ENCODE measurements at regions not wholly inside any gene's neighbourhood (a gene's known extent, or its start where the extent isn't known, plus 50 kb on each side); places are given as distances from the start of the nearest gene placed in this dataset.

- Histone ChIP-seq H3K4me3 (ENCODE audit: low read length in 3 of 3) (no peak overlapping the region), H3K27ac (ENCODE audit: low read depth in 2 of 2, low read length in 2 of 2) (no peak overlapping the region), H3K9me3 (ENCODE audit: control insufficient read depth in 2 of 3, insufficient read depth in 1 of 3, low read length in 3 of 3) (no peaks in the 10 kb centered on the region), H3K27me3 (ENCODE audit: control insufficient read depth, insufficient read depth, low read length) (no peaks in the 10 kb centered on the region), H3K9ac (ENCODE audit: low read length in 3 of 3) (no peak overlapping the region), H3K36me3 (ENCODE audit: control insufficient read depth in 2 of 3, insufficient read depth in 3 of 3, low read length in 3 of 3) (no peaks in the 10 kb centered on the region), H3K4me1 (ENCODE audit: control insufficient read depth in 2 of 3, insufficient read depth in 2 of 3, low read depth in 1 of 3, low read length in 3 of 3) (peaks cover 0 to 2% (median 0%) of the 10 kb centered on the region in 3 donors)
- no peak for FAIRE-seq
- TF ChIP-seq, protein P1, sequence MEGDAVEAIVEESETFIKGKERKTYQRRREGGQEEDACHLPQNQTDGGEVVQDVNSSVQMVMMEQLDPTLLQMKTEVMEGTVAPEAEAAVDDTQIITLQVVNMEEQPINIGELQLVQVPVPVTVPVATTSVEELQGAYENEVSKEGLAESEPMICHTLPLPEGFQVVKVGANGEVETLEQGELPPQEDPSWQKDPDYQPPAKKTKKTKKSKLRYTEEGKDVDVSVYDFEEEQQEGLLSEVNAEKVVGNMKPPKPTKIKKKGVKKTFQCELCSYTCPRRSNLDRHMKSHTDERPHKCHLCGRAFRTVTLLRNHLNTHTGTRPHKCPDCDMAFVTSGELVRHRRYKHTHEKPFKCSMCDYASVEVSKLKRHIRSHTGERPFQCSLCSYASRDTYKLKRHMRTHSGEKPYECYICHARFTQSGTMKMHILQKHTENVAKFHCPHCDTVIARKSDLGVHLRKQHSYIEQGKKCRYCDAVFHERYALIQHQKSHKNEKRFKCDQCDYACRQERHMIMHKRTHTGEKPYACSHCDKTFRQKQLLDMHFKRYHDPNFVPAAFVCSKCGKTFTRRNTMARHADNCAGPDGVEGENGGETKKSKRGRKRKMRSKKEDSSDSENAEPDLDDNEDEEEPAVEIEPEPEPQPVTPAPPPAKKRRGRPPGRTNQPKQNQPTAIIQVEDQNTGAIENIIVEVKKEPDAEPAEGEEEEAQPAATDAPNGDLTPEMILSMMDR (IDR thresholded peaks at IDR 0.05; ENCODE audit: borderline replicate concordance, extremely low read depth, insufficient read depth), result no peak
- intact Hi-C loops (cut with DNase I), result no loop called here
- peak in 1 of 5 donors; percentile 28 for DNase-seq
Observed at GRCh38 chr11:106473089-106473722, 395.7 kb downstream of the AASDHPPT start.

- intact Hi-C loops (cut with DNase I), result no loop called here
- Histone ChIP-seq H3K4me1 (ENCODE audit: control insufficient read depth in 2 of 3, insufficient read depth in 2 of 3, low read depth in 1 of 3, low read length in 3 of 3) (peaks cover 0 to 2% (median 0%) of the 10 kb centered on the region in 3 donors), H3K27ac (ENCODE audit: low read depth in 2 of 2, low read length in 2 of 2) (no peak overlapping the region), H3K9me3 (ENCODE audit: control insufficient read depth in 2 of 3, insufficient read depth in 1 of 3, low read length in 3 of 3) (no peaks in the 10 kb centered on the region), H3K9ac (ENCODE audit: low read length in 3 of 3) (no peak overlapping the region), H3K36me3 (ENCODE audit: control insufficient read depth in 2 of 3, insufficient read depth in 3 of 3, low read length in 3 of 3) (no peaks in the 10 kb centered on the region), H3K4me3 (ENCODE audit: low read length in 3 of 3) (no peak overlapping the region), H3K27me3 (ENCODE audit: control insufficient read depth, insufficient read depth, low read length) (no peaks in the 10 kb centered on the region)
- no peak for FAIRE-seq
- no peak for DNase-seq
- TF ChIP-seq, protein P1 (IDR thresholded peaks at IDR 0.05; ENCODE audit: borderline replicate concordance, extremely low read depth, insufficient read depth), result no peak
Observed at GRCh38 chr11:106474274-106474673, 396.8 kb downstream of the AASDHPPT start.

DNA sequence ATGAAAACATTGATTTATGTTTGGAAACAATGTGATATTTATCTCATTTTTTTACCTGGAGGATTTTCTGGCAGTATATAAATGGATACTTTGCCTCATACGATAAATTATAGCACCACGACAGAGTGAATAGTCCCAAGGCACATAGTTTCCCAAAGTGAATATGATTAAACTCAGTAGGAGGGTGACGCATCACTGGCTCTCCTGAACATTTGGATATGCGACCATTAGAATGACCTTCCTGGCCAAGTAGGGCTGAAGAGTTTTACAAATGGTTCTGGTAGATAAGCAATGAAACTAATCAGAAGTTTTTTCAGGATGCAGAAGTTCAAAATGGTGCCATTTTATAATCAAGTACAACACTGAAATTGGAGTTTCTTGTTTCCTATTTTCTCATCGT is 397.7 kb downstream of the AASDHPPT start:
- H3K27ac ChIP-seq (ENCODE audit: low read depth in 2 of 2, low read length in 2 of 2), result no peak overlapping the region
- DNase-seq, result no peak
- intact Hi-C loops (cut with DNase I), result no loop called here
- H3K36me3 ChIP-seq (ENCODE audit: control insufficient read depth in 2 of 3, insufficient read depth in 3 of 3, low read length in 3 of 3), result no peaks in the 10 kb centered on the region
- no peak overlapping the region for H3K9ac ChIP-seq (ENCODE audit: low read length in 3 of 3)
- H3K27me3 ChIP-seq (ENCODE audit: control insufficient read depth, insufficient read depth, low read length), result no peaks in the 10 kb centered on the region
- TF ChIP-seq, protein P1 (IDR thresholded peaks at IDR 0.05; ENCODE audit: borderline replicate concordance, extremely low read depth, insufficient read depth), result no peak
- H3K4me3 ChIP-seq (ENCODE audit: low read length in 3 of 3), result no peak overlapping the region
- peaks cover 0 to 2% (median 0%) of the 10 kb centered on the region in 3 donors for H3K4me1 ChIP-seq (ENCODE audit: control insufficient read depth in 2 of 3, insufficient read depth in 2 of 3, low read depth in 1 of 3, low read length in 3 of 3)
- no peak for FAIRE-seq
- no peaks in the 10 kb centered on the region for H3K9me3 ChIP-seq (ENCODE audit: control insufficient read depth in 2 of 3, insufficient read depth in 1 of 3, low read length in 3 of 3)

DNA sequence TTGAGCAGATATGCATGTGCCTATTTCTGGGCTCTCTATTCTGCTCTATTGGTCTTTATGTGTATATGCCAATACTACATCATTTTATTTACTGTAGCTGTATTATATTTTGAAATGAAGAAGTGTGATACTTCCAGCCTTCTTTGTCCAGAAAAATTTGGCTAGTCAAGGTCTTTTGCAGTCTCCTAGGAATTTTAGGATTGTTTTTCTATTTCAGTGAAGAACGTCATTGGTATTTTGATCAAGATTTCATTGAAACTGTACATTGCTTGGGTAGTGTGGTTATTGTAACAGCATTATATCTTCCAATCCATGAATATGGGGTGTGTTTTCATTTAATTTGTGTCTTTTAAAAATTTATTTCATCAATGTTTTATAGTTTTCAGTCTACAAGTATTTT is 400.3 kb downstream of the AASDHPPT start:
- Histone ChIP-seq H3K27me3 (ENCODE audit: control insufficient read depth, insufficient read depth, low read length) (no peaks in the 10 kb centered on the region), H3K9me3 (ENCODE audit: control insufficient read depth in 2 of 3, insufficient read depth in 1 of 3, low read length in 3 of 3) (no peaks in the 10 kb centered on the region), H3K9ac (ENCODE audit: low read length in 3 of 3) (no peak overlapping the region), H3K36me3 (ENCODE audit: control insufficient read depth in 2 of 3, insufficient read depth in 3 of 3, low read length in 3 of 3) (no peaks in the 10 kb centered on the region), H3K27ac (ENCODE audit: low read depth in 2 of 2, low read length in 2 of 2) (no peak overlapping the region), H3K4me1 (ENCODE audit: control insufficient read depth in 2 of 3, insufficient read depth in 2 of 3, low read depth in 1 of 3, low read length in 3 of 3) (no peaks in the 10 kb centered on the region), H3K4me3 (ENCODE audit: low read length in 3 of 3) (no peak overlapping the region)
- intact Hi-C loops (cut with DNase I), result no loop called here
- DNase-seq (no peak), FAIRE-seq (no peak)
- TF ChIP-seq, protein P1 (IDR thresholded peaks at IDR 0.05; ENCODE audit: borderline replicate concordance, extremely low read depth, insufficient read depth), result no peak

Measured in kidney (tissue), 13 donors.